ENCODE measurements at regions not wholly inside any gene's neighbourhood (a gene's known extent, or its start where the extent isn't known, plus 50 kb on each side); places are given as distances from the start of the nearest gene placed in this dataset.
"Not testable (repeated sequence)": the region's sequence is repeated elsewhere in the genome, so short reads cannot be mapped to it uniquely, and the experiment has no call there.

- H3K9me3 Mint-ChIP-seq (ENCODE audit: low read depth): peaks cover 38% of the 10 kb centered on the region
- not testable (repeated sequence) for H3K27ac Mint-ChIP-seq; DNase-seq (ENCODE audit: low spot score, unreplicated experiment); H3K36me3 Mint-ChIP-seq (ENCODE audit: insufficient read depth); H3K4me3 Mint-ChIP-seq (ENCODE audit: low read depth); H3K27me3 Mint-ChIP-seq; H3K4me1 Mint-ChIP-seq (ENCODE audit: low read depth)
Observed at GRCh38 chr11:49579492-49579891, 371.1 kb upstream of the FOLH1 start.

- not testable (repeated sequence) for H3K4me1 Mint-ChIP-seq (ENCODE audit: low read depth); H3K36me3 Mint-ChIP-seq (ENCODE audit: insufficient read depth); H3K27ac Mint-ChIP-seq; H3K27me3 Mint-ChIP-seq; H3K4me3 Mint-ChIP-seq (ENCODE audit: low read depth); DNase-seq (ENCODE audit: low spot score, unreplicated experiment)
- peaks cover 24% of the 10 kb centered on the region for H3K9me3 Mint-ChIP-seq (ENCODE audit: low read depth)
Observed at GRCh38 chr11:49585495-49585894, 366.7 kb upstream of the OR4C13 start.

- DNase-seq (ENCODE audit: low spot score, unreplicated experiment); H3K27ac Mint-ChIP-seq; H3K4me1 Mint-ChIP-seq (ENCODE audit: low read depth); H3K4me3 Mint-ChIP-seq (ENCODE audit: low read depth); H3K27me3 Mint-ChIP-seq; H3K36me3 Mint-ChIP-seq (ENCODE audit: insufficient read depth): not testable (repeated sequence)
- H3K9me3 Mint-ChIP-seq (ENCODE audit: low read depth): peaks cover 60% of the 10 kb centered on the region
Observed at GRCh38 chr11:49608892-49609291, 343.3 kb upstream of the OR4C13 start.

GRCh38 chr11:49623872-49624271, 328.3 kb upstream of the OR4C13 start:
- H3K27ac Mint-ChIP-seq; DNase-seq (ENCODE audit: low spot score, unreplicated experiment); H3K4me1 Mint-ChIP-seq (ENCODE audit: low read depth); H3K36me3 Mint-ChIP-seq (ENCODE audit: insufficient read depth); H3K4me3 Mint-ChIP-seq (ENCODE audit: low read depth); H3K27me3 Mint-ChIP-seq: not testable (repeated sequence)
- peaks cover 51% of the 10 kb centered on the region for H3K9me3 Mint-ChIP-seq (ENCODE audit: low read depth)

- H3K36me3 Mint-ChIP-seq (ENCODE audit: insufficient read depth); H3K27me3 Mint-ChIP-seq; H3K4me1 Mint-ChIP-seq (ENCODE audit: low read depth); H3K4me3 Mint-ChIP-seq (ENCODE audit: low read depth); H3K27ac Mint-ChIP-seq; DNase-seq (ENCODE audit: low spot score, unreplicated experiment): not testable (repeated sequence)
- H3K9me3 Mint-ChIP-seq (ENCODE audit: low read depth): peaks cover 70% of the 10 kb centered on the region
Observed at GRCh38 chr11:49670705-49671104, 281.5 kb upstream of the OR4C13 start.

GRCh38 chr11:49702121-49702520, 250.1 kb upstream of the OR4C13 start:
- not testable (repeated sequence) for H3K4me3 Mint-ChIP-seq (ENCODE audit: low read depth); H3K27me3 Mint-ChIP-seq; DNase-seq (ENCODE audit: low spot score, unreplicated experiment); H3K4me1 Mint-ChIP-seq (ENCODE audit: low read depth); H3K27ac Mint-ChIP-seq; H3K36me3 Mint-ChIP-seq (ENCODE audit: insufficient read depth)
- peaks cover 45% of the 10 kb centered on the region for H3K9me3 Mint-ChIP-seq (ENCODE audit: low read depth)

- not testable (repeated sequence) for DNase-seq (ENCODE audit: low spot score, unreplicated experiment); H3K36me3 Mint-ChIP-seq (ENCODE audit: insufficient read depth); H3K27ac Mint-ChIP-seq; H3K4me3 Mint-ChIP-seq (ENCODE audit: low read depth); H3K27me3 Mint-ChIP-seq; H3K4me1 Mint-ChIP-seq (ENCODE audit: low read depth)
- H3K9me3 Mint-ChIP-seq (ENCODE audit: low read depth): peaks cover 49% of the 10 kb centered on the region
Observed at GRCh38 chr11:49750447-49750846, 201.7 kb upstream of the OR4C13 start.

- not testable (repeated sequence) for H3K4me3 Mint-ChIP-seq (ENCODE audit: low read depth); DNase-seq (ENCODE audit: low spot score, unreplicated experiment); H3K27me3 Mint-ChIP-seq; H3K4me1 Mint-ChIP-seq (ENCODE audit: low read depth); H3K27ac Mint-ChIP-seq; H3K36me3 Mint-ChIP-seq (ENCODE audit: insufficient read depth)
- H3K9me3 Mint-ChIP-seq (ENCODE audit: low read depth): peaks cover 47% of the 10 kb centered on the region
Observed at GRCh38 chr11:49750960-49751359, 201.2 kb upstream of the OR4C13 start.

- not testable (repeated sequence) for H3K27ac Mint-ChIP-seq; H3K4me3 Mint-ChIP-seq (ENCODE audit: low read depth); DNase-seq (ENCODE audit: low spot score, unreplicated experiment); H3K4me1 Mint-ChIP-seq (ENCODE audit: low read depth); H3K36me3 Mint-ChIP-seq (ENCODE audit: insufficient read depth); H3K27me3 Mint-ChIP-seq
- H3K9me3 Mint-ChIP-seq (ENCODE audit: low read depth): peaks cover 13% of the 10 kb centered on the region
Observed at GRCh38 chr11:49780791-49781190, 171.4 kb upstream of the OR4C13 start.

GRCh38 chr11:49782000-49782399, 170.2 kb upstream of the OR4C13 start:
- not testable (repeated sequence) for H3K4me3 Mint-ChIP-seq (ENCODE audit: low read depth); H3K36me3 Mint-ChIP-seq (ENCODE audit: insufficient read depth); H3K27me3 Mint-ChIP-seq; H3K4me1 Mint-ChIP-seq (ENCODE audit: low read depth); H3K27ac Mint-ChIP-seq; DNase-seq (ENCODE audit: low spot score, unreplicated experiment)
- H3K9me3 Mint-ChIP-seq (ENCODE audit: low read depth): peaks cover 18% of the 10 kb centered on the region

- not testable (repeated sequence) for H3K4me1 Mint-ChIP-seq (ENCODE audit: low read depth); H3K27ac Mint-ChIP-seq; H3K4me3 Mint-ChIP-seq (ENCODE audit: low read depth); H3K27me3 Mint-ChIP-seq; H3K36me3 Mint-ChIP-seq (ENCODE audit: insufficient read depth); DNase-seq (ENCODE audit: low spot score, unreplicated experiment)
- H3K9me3 Mint-ChIP-seq (ENCODE audit: low read depth): peaks cover 24% of the 10 kb centered on the region
Observed at GRCh38 chr11:49783841-49784240, 168.3 kb upstream of the OR4C13 start.

- not testable (repeated sequence) for H3K36me3 Mint-ChIP-seq (ENCODE audit: insufficient read depth); H3K27me3 Mint-ChIP-seq; H3K4me1 Mint-ChIP-seq (ENCODE audit: low read depth); H3K27ac Mint-ChIP-seq; H3K4me3 Mint-ChIP-seq (ENCODE audit: low read depth); DNase-seq (ENCODE audit: low spot score, unreplicated experiment)
- H3K9me3 Mint-ChIP-seq (ENCODE audit: low read depth): peaks cover 38% of the 10 kb centered on the region
Observed at GRCh38 chr11:49789787-49790186, 162.4 kb upstream of the OR4C13 start.

- DNase-seq (ENCODE audit: low spot score, unreplicated experiment); H3K4me1 Mint-ChIP-seq (ENCODE audit: low read depth); H3K27ac Mint-ChIP-seq; H3K36me3 Mint-ChIP-seq (ENCODE audit: insufficient read depth); H3K4me3 Mint-ChIP-seq (ENCODE audit: low read depth); H3K27me3 Mint-ChIP-seq: not testable (repeated sequence)
- H3K9me3 Mint-ChIP-seq (ENCODE audit: low read depth): peaks cover 17% of the 10 kb centered on the region
Observed at GRCh38 chr11:49798206-49798837, 153.9 kb upstream of the OR4C13 start.
